ENCODE measurements at regions not wholly inside any gene's neighbourhood (a gene's known extent, or its start where the extent isn't known, plus 50 kb on each side); places are given as distances from the start of the nearest gene placed in this dataset.

GRCh38 chr13:44169018-44169911 is 204.4 kb upstream of the SERP2 start:
- TF ChIP-seq CTCF (IDR thresholded peaks at IDR 0.05; ENCODE audit: extremely low read depth, insufficient read depth, missing control alignments) = no peak
- in situ Hi-C loops (cut with MboI; ENCODE audit: low pct_unique_long_range_greater_than_20kb, low sequenced_read_pairs, unreplicated experiment) = no loop called here
- DNase-seq (ENCODE audit: low spot score) = no peak

- in situ Hi-C loops (cut with MboI; ENCODE audit: low pct_unique_long_range_greater_than_20kb, low sequenced_read_pairs, unreplicated experiment) = no loop called here
- DNase-seq (ENCODE audit: low spot score) = no peak
- no peak for TF ChIP-seq CTCF (IDR thresholded peaks at IDR 0.05; ENCODE audit: extremely low read depth, insufficient read depth, missing control alignments)
These were observed 202.9 kb upstream of the SERP2 start for GRCh38 chr13:44170731-44171130.

GRCh38 chr13:44171156-44171555 is 202.5 kb upstream of the SERP2 start:
- in situ Hi-C loops (cut with MboI; ENCODE audit: low pct_unique_long_range_greater_than_20kb, low sequenced_read_pairs, unreplicated experiment) = no loop called here

GRCh38 chr13:44171861-44172260 is 201.8 kb upstream of the SERP2 start:
- in situ Hi-C loops (cut with MboI; ENCODE audit: low pct_unique_long_range_greater_than_20kb, low sequenced_read_pairs, unreplicated experiment) = no loop called here
- TF ChIP-seq CTCF (IDR thresholded peaks at IDR 0.05; ENCODE audit: extremely low read depth, insufficient read depth, missing control alignments) = no peak

More at GRCh38 chr13:44171156-44171555, 202.5 kb upstream of the SERP2 start:
- TF ChIP-seq CTCF (IDR thresholded peaks at IDR 0.05; ENCODE audit: extremely low read depth, insufficient read depth, missing control alignments) = no peak
- DNase-seq (ENCODE audit: low spot score) = no peak

GRCh38 chr13:44172281-44172810 is 201.3 kb upstream of the SERP2 start:
- TF ChIP-seq CTCF (IDR thresholded peaks at IDR 0.05; ENCODE audit: extremely low read depth, insufficient read depth, missing control alignments) = no peak
- no peak for DNase-seq (ENCODE audit: low spot score)
- in situ Hi-C loops (cut with MboI; ENCODE audit: low pct_unique_long_range_greater_than_20kb, low sequenced_read_pairs, unreplicated experiment) = no loop called here

More at GRCh38 chr13:44171861-44172260, 201.8 kb upstream of the SERP2 start:
- no peak for DNase-seq (ENCODE audit: low spot score)

- DNase-seq (ENCODE audit: low spot score) = no peak
- in situ Hi-C loops (cut with MboI; ENCODE audit: low pct_unique_long_range_greater_than_20kb, low sequenced_read_pairs, unreplicated experiment) = no loop called here
- no peak for TF ChIP-seq CTCF (IDR thresholded peaks at IDR 0.05; ENCODE audit: extremely low read depth, insufficient read depth, missing control alignments)
These were observed 198.7 kb upstream of the SERP2 start for GRCh38 chr13:44174769-44175425.
